Uterus (tissue), 2 donors: ENCODE measurements at regions not wholly inside any gene's neighbourhood (a gene's known extent, or its start where the extent isn't known, plus 50 kb on each side); places are given as distances from the start of the nearest gene placed in this dataset.

Source experiments
- CTCF ChIP-seq, 4 experiments: fragments of 200-600 bp in 2 of 4; fragments of 450-650 bp in 2 of 4; sonication (generic) in 2 of 4; IDR thresholded peaks; one replicate each; pipeline ENCODE4 v1.5.1; 2016 to 2019; ENCODE audit warnings: antibody characterized with exemption in 4 of 4, mild to moderate bottlenecking in 2 of 4, moderate library complexity in 1 of 4
- POLR2A ChIP-seq, 2 donors: fragments of 450-650 bp; IDR thresholded peaks; one replicate each; pipeline ENCODE4 v1.6.1; 2016; ENCODE audit warnings: antibody characterized with exemption in 2 of 2, mild to moderate bottlenecking in 1 of 2, moderate library complexity in 1 of 2

GRCh38 chr1:56133522-56134472 is 445.6 kb downstream of the PLPP3 start:
- TF ChIP-seq CTCF (IDR thresholded peaks at IDR 0.05) (no peak), POLR2A (IDR thresholded peaks at IDR 0.05) (no peak)
